Body of pancreas (tissue), 4 donors: ENCODE measurements at regions not wholly inside any gene's neighbourhood (a gene's known extent, or its start where the extent isn't known, plus 50 kb on each side); places are given as distances from the start of the nearest gene placed in this dataset.
"Not testable (repeated sequence)": the region's sequence is repeated elsewhere in the genome, so short reads cannot be mapped to it uniquely, and the experiment has no call there.

ENCODE experiments used
- ATAC-seq: fragments of 150-250 bp; one replicate; pipeline ENCODE4 v1.9.1; 2016
- DNase-seq, 4 donors: peaks; one replicate each; pipeline ENCODE4 v3.0.0-alpha.2; 2019
- H3K27ac ChIP-seq, 4 donors: fragments of 200-600 bp; sonication (generic); 1 replicate in 3 of 4; 2 replicates in 1 of 4; pipeline versions ENCODE4 v1.5.1 to v1.6.1; 2016 to 2019; ENCODE audit warnings: mild to moderate bottlenecking in 1 of 4, mixed read lengths in 1 of 4, moderate library complexity in 1 of 4
- H3K27me3 ChIP-seq, 2 donors: fragments of 200-600 bp; sonication (generic); one replicate each; pipeline ENCODE4 v1.6.0; 2016; ENCODE audit warnings: mild to moderate bottlenecking in 1 of 2
- H3K36me3 ChIP-seq, 2 donors: fragments of 200-600 bp; sonication (generic); replicated peaks in 1 of 2; 2 replicates each; pipeline ENCODE4 v1.5.1; 2016; ENCODE audit warnings: low read depth in 2 of 2; ENCODE audit not compliant: insufficient read depth in 1 of 2
- H3K4me1 ChIP-seq: fragments of 200-600 bp; sonication (generic); one replicate; pipeline ENCODE4 v1.6.0; 2016
- H3K4me3 ChIP-seq, 2 donors: fragments of 200-600 bp; sonication (generic); 1 replicate in 1 of 2; 2 replicates in 1 of 2; pipeline ENCODE4 v1.5.1; 2016 to 2019
- H3K9me3 ChIP-seq, 3 donors: fragments of 200-600 bp; sonication (generic); 1 replicate in 2 of 3; 2 replicates in 1 of 3; pipeline ENCODE4 v1.5.1; 2016
- WGBS, 2 donors: methylation state at CpG; one replicate each; pipeline ENCODE4 v1.1.5; 2017; 5-methylcytosine and 5-hydroxymethylcytosine counted together
- intact Hi-C: fragments of 100-400 bp; cut with DNase I; formaldehyde crosslinking; loops from one replicate; pipeline ENCODE4 v1.15.1; 2023

DNA sequence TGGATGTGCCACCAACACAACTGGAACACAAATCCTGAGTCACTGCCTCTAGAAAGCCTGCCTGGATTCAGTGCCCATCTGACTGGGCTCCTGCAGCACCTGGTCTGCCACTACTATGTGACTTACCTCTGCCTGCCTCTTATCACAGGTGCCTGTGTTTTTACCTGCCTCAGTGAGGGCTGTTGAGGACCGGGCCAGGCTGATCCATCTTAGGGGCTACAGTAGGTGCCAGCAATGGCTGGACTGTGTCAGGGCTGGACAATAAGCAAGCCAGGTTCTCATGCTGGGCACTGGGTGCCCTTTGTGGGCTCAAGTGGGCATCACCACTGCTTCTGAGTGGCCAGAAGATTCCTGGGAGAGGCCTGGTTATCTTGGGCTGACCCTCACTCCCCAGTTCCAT, 948.6 kb upstream of the TPTE start:
- H3K36me3 ChIP-seq, H3K4me3 ChIP-seq, H3K27me3 ChIP-seq, DNase-seq, intact Hi-C loops, H3K27ac ChIP-seq, H3K4me1 ChIP-seq, H3K9me3 ChIP-seq, ATAC-seq: not testable (repeated sequence)
- WGBS, 2 donors: 62 to 63% methylated on average over 1 of the region's 1 CpG

DNA sequence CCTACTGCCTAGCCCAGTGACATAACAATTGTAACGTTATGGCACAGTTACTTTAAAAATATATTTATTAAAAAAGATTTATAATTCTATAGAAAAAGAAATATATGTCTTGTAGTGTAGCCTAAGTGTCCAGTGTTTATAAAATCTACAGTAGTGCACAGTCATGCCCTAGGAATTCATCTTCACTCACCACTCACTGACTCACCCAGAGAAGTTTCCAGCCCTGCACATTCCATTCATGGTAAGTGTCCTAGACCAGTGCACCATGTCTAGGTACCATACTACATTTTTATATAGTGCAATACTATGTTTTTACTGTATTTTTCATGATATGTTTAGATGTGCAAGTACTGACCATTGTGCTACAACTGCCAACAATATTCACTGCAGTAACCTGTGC, 947.9 kb upstream of the TPTE start:
- H3K4me3 ChIP-seq, H3K4me1 ChIP-seq, H3K27me3 ChIP-seq, DNase-seq, H3K9me3 ChIP-seq, ATAC-seq, H3K27ac ChIP-seq, H3K36me3 ChIP-seq, intact Hi-C loops: not testable (repeated sequence)
- no CpG with 5 or more reads among the region's 1 CpG for WGBS, 2 donors

DNA sequence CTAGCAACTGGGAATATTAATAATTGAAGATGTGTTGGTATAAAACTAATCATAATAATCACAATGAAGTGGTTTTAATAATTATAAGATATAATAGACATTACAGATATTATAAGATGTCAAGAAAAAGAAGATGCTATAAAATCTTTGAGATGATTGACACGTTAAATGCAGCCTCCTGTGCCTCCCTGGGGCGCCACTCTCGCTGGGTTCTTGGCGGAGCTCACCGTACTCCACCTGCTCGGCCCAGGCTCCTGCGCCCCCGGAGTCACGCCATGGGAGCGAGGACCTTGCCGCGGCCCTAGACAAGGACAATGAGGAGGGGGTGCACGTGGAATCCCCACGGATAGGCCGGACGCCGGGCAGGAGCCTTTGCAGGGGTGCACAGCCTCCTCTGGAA, 942.1 kb upstream of the TPTE start:
- intact Hi-C loops, H3K9me3 ChIP-seq, H3K36me3 ChIP-seq, H3K27ac ChIP-seq, H3K4me1 ChIP-seq, H3K27me3 ChIP-seq, DNase-seq, H3K4me3 ChIP-seq, ATAC-seq: not testable (repeated sequence)
- 69 to 77% methylated on average over 12 of the region's 17 CpGs for WGBS, 2 donors

DNA sequence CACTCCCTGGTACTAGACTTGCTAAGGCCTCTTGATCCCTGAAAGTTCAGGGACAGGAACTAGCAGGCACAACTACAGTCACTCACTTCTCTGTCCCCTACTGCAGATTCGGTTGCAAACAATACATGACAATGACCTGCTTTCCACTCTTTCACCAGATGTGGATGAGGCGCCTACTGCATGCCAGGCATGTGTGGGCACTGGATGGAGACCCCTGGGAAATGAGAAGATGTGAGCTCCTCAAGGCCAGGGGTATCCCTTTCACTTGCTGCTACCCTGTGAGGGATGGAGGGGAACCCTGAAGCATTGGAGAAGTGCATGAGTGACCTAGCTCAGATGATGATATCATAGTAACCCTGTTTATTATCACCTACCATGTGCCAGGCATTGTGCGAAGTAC, 933.4 kb upstream of the TPTE start:
- intact Hi-C loops, H3K27me3 ChIP-seq, H3K9me3 ChIP-seq, DNase-seq, H3K4me3 ChIP-seq, H3K27ac ChIP-seq, ATAC-seq, H3K4me1 ChIP-seq, H3K36me3 ChIP-seq: not testable (repeated sequence)
- 20 to 60% methylated on average over 2 to 3 of the region's 3 CpGs for WGBS, 2 donors

DNA sequence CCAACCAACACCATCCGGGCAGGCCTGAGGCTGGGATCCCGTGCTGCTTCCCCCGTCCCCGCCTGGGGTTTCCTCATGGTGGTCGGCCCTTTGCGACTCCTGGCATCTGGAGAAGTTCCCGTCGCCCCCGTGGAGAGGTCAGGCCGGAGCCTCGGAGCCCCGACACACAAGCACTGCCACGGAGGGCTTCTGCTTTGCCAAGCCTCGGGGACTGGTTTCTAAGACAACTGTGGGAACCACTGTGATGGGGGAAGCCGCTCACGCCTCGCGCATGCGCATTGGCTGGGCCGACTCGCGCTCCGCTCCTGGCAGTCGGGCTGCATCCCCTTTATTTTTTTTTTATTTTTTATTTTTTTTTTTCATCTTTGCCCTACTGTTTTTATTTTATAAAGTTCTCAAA, 928.8 kb upstream of the TPTE start:
- DNase-seq, ATAC-seq, H3K4me1 ChIP-seq, H3K27me3 ChIP-seq, H3K36me3 ChIP-seq, H3K4me3 ChIP-seq, H3K27ac ChIP-seq, H3K9me3 ChIP-seq, intact Hi-C loops: not testable (repeated sequence)
- no CpG with 5 or more reads among the region's 24 CpGs for WGBS, 2 donors

DNA sequence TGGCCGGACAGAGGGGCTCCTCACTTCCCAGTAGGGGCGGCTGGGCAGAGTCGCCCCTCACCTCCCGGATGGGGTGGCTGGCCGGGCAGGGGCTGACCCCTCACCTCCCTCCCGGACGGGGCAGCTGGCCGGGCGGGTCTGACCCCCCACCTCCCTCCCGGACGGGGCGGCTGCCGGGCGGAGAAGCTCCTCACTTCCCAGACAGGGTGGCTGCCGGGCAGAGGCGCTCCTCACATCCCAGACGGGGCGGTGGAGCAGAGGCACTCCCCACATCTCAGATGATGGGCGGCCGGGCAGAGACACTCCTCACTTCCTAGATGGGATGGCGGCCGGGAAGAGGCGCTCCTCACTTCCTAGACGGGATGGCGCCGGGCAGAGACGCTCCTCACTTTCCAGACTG, 927.7 kb upstream of the TPTE start:
- ATAC-seq, H3K9me3 ChIP-seq, H3K27ac ChIP-seq, DNase-seq, H3K4me3 ChIP-seq, H3K27me3 ChIP-seq, H3K4me1 ChIP-seq, intact Hi-C loops, H3K36me3 ChIP-seq: not testable (repeated sequence)
- 80 to 87% methylated on average over 6 to 12 of the region's 27 CpGs for WGBS, 2 donors

DNA sequence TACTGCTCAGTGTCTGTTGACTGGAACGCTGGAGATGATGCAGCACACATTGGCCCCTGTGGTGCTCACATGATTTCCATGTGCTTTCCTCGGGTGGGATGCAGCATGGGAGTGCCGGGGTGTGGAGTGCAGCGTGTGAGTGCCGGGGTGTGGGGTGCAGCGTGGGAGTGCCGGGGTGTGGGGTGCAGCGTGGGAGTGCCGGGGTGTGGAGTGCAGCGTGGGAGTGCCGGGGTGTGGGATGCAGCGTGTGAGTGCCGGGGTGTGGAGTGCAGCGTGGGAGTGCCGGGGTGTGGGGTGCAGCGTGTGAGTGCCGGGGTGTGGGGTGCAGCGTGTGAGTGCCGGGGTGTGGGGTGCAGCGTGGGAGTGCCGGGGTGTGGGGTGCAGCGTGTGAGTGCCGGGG, 907.4 kb upstream of the TPTE start:
- ATAC-seq, H3K27me3 ChIP-seq, H3K27ac ChIP-seq, intact Hi-C loops, H3K4me1 ChIP-seq, H3K36me3 ChIP-seq, DNase-seq, H3K9me3 ChIP-seq, H3K4me3 ChIP-seq: not testable (repeated sequence)
- 85 to 90% methylated on average over 10 to 14 of the region's 23 CpGs for WGBS, 2 donors

DNA sequence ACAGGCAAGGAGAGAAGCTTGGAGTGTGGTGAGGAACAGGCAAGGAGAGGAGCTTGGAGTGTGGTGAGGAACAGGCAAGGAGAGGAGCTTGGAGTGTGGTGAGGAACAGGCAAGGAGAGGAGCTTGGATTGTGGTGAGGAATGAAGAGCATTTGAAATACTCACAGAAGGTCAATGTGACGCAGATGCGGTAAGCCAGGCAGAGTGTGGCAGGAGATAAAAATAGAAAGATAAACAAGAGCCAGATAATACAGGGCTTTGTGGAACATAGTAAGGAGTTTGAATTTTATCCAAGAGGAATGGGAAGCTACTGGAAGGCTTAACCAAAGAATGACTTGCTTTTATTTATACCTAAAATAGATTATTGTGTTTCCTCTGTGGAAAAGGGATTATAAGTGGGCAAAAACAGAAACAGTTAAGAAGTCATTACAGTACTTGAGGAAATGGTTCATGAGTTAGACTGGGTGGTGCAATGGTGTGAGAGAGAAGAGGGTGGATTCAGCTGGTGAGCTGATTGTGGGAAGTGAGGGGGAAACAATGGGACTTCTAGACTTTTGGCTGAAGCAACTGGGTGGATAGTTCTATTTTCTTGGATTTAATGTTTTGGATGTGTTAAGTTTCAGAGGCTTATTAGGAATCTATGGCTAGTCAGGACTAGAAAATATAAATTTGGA, 900.1 kb upstream of the TPTE start:
- intact Hi-C loops, H3K27me3 ChIP-seq, H3K4me1 ChIP-seq, H3K36me3 ChIP-seq, H3K27ac ChIP-seq, H3K4me3 ChIP-seq, H3K9me3 ChIP-seq, DNase-seq: not testable (repeated sequence)
- peak; percentile 87 for ATAC-seq
- WGBS, 2 donors: 32 to 61% methylated on average over 2 of the region's 2 CpGs

DNA sequence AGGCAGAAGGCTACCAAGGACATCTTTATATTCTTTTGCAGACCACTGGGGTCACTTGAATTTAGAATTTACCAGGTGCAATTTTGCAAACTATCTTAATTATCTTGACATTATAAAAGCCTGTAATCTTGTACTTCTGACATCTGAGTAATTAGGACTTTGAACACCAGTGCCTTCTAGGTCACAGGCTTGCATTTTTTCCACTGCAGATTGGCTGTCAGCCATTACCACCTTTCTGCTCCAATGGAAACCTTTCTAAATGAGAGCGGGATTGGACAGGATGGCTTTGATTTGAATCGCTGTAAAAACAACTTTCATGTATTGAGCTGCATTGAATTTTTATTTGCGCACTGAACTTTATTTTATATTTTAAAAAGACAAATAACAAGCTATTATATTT, 893.3 kb upstream of the TPTE start:
- H3K9me3 ChIP-seq, H3K27me3 ChIP-seq, DNase-seq, H3K4me1 ChIP-seq, intact Hi-C loops, H3K4me3 ChIP-seq, H3K27ac ChIP-seq, H3K36me3 ChIP-seq: not testable (repeated sequence)
- ATAC-seq: peak; percentile 58
- 24 to 37% methylated on average over 3 of the region's 3 CpGs for WGBS, 2 donors

DNA sequence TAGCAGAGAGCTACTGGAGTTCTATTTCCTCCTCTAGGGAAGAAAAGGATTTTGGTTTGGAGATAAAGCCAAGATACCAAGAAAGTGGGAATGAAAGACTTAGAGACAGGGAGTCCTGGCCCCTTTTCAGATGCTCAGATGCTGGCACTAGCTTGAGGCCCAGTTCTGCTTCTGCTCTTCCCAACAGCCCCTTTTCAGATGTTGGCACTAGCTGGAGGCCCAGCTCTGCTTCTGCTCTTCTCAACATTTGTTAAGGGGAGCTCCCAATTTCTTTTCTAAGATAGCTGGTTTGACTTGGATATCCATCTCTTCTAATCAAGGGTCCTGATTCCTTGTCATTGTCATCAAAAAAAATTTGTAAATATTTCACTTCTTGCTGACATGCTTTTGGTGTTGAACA, 874.0 kb upstream of the TPTE start:
- H3K36me3 ChIP-seq, intact Hi-C loops, H3K27ac ChIP-seq, H3K9me3 ChIP-seq, ATAC-seq, DNase-seq, H3K27me3 ChIP-seq, H3K4me1 ChIP-seq, H3K4me3 ChIP-seq: not testable (repeated sequence)

DNA sequence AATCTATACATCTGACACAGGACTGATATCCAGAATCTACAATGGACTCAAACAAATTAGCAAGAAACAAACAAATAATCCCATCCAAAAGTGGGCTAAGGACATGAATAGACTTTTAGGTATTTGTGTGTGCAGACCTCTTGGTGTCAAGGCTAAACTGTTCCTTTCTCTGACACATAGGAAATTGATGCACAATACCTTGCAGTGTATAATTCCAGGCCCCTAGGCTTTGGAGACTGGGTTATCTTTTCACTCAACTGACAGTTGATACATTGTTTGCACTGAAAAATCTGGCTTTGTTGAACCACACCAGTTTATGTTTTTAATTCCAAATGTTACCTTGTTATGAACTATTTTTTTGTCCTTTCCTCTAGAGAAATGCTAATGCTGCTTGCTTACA, 873.1 kb upstream of the TPTE start:
- H3K27me3 ChIP-seq, H3K4me1 ChIP-seq, DNase-seq, intact Hi-C loops, H3K4me3 ChIP-seq, ATAC-seq, H3K27ac ChIP-seq, H3K36me3 ChIP-seq, H3K9me3 ChIP-seq: not testable (repeated sequence)

DNA sequence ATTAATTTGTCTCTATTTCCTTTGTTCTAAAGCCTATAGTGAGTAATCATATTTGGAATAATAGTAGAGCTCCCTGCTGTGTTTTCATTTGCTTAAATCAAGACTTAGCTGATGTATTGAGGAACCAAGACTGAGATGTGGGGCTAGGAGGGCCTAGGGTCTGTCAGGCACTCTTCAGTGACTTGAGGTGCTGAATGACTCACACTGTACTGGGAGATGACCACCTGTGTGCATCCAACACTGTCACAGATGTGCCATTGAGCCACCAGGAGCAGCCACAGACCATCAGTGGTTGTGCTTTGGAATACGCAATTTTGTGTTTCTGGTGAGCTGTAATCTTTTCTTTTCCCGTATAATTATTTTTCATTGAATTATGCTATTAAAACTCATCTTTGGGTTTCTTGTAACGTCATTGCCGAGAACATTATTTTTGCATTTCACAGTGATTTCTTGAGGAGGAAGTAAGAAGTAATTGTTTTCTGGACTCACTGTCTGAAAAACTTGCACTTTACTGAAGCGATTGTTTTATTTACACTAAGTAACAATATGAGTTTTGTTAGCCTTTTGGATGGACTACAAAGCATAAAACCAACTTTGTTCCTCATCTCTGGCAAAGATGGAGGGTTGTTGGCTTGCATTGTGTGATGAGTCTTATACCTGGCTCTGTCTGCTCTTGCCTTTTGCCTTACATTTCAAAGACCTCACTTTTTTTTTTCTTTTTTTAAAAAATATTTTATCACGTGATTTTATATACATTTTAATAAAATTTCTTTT, 872.2 kb upstream of the TPTE start:
- DNase-seq, intact Hi-C loops, H3K9me3 ChIP-seq, H3K27me3 ChIP-seq, H3K36me3 ChIP-seq, ATAC-seq, H3K4me1 ChIP-seq, H3K4me3 ChIP-seq, H3K27ac ChIP-seq: not testable (repeated sequence)
- 49 to 65% methylated on average over 6 of the region's 6 CpGs for WGBS, 2 donors
